ENCODE measurements at regions not wholly inside any gene's neighbourhood (a gene's known extent, or its start where the extent isn't known, plus 50 kb on each side); places are given as distances from the start of the nearest gene placed in this dataset.

GRCh38 chr7:69088185-69088584, 510.1 kb upstream of the AUTS2 start:
- Histone ChIP-seq H3K4me1 (replicated peaks) (no peaks in the 10 kb centered on the region), H3K9me3 (no peaks in the 10 kb centered on the region), H3K36me3 (no peaks in the 10 kb centered on the region), H3K4me3 (no peak overlapping the region), H3K27me3 (replicated peaks; ENCODE audit: insufficient read depth) (no peaks in the 10 kb centered on the region), H3K27ac (no peak overlapping the region)
- intact Hi-C loops (cut with DNase I) = no loop called here
- TF ChIP-seq POLR2A (IDR thresholded peaks at IDR 0.05) (no peak), POLR2AphosphoS5 (IDR thresholded peaks at IDR 0.05) (no peak)
- TF ChIP-seq, protein P1, sequence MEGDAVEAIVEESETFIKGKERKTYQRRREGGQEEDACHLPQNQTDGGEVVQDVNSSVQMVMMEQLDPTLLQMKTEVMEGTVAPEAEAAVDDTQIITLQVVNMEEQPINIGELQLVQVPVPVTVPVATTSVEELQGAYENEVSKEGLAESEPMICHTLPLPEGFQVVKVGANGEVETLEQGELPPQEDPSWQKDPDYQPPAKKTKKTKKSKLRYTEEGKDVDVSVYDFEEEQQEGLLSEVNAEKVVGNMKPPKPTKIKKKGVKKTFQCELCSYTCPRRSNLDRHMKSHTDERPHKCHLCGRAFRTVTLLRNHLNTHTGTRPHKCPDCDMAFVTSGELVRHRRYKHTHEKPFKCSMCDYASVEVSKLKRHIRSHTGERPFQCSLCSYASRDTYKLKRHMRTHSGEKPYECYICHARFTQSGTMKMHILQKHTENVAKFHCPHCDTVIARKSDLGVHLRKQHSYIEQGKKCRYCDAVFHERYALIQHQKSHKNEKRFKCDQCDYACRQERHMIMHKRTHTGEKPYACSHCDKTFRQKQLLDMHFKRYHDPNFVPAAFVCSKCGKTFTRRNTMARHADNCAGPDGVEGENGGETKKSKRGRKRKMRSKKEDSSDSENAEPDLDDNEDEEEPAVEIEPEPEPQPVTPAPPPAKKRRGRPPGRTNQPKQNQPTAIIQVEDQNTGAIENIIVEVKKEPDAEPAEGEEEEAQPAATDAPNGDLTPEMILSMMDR (IDR thresholded peaks at IDR 0.05) = no peak
- no peak for DNase-seq (ENCODE audit: low spot score)

GRCh38 chr7:69090936-69091335, 507.3 kb upstream of the AUTS2 start:
- WGBS = 56% methylated on average over 4 of the region's 4 CpGs

GRCh38 chr7:69091521-69091920, 506.8 kb upstream of the AUTS2 start:
- TF ChIP-seq POLR2AphosphoS5 (IDR thresholded peaks at IDR 0.05) (no peak), POLR2A (IDR thresholded peaks at IDR 0.05) (no peak)
- TF ChIP-seq, protein P1 (IDR thresholded peaks at IDR 0.05) = no peak
- no peak for DNase-seq (ENCODE audit: low spot score)
- H3K4me3 ChIP-seq = no peak overlapping the region
- WGBS = 73% methylated on average over 4 of the region's 4 CpGs
- no peaks in the 10 kb centered on the region for H3K36me3 ChIP-seq
- no peak overlapping the region for H3K27ac ChIP-seq
- no peaks in the 10 kb centered on the region for H3K4me1 ChIP-seq (replicated peaks)
- H3K27me3 ChIP-seq (replicated peaks; ENCODE audit: insufficient read depth) = no peaks in the 10 kb centered on the region
- intact Hi-C loops (cut with DNase I) = no loop called here
- H3K9me3 ChIP-seq = no peaks in the 10 kb centered on the region

More at GRCh38 chr7:69090936-69091335, 507.3 kb upstream of the AUTS2 start:
- H3K27ac ChIP-seq = no peak overlapping the region
- H3K4me1 ChIP-seq (replicated peaks) = no peaks in the 10 kb centered on the region
- intact Hi-C loops (cut with DNase I) = no loop called here
- no peak for DNase-seq (ENCODE audit: low spot score)
- no peaks in the 10 kb centered on the region for H3K36me3 ChIP-seq
- TF ChIP-seq POLR2AphosphoS5 (IDR thresholded peaks at IDR 0.05) = no peak
- TF ChIP-seq, protein P1 (IDR thresholded peaks at IDR 0.05) = no peak
- TF ChIP-seq POLR2A (IDR thresholded peaks at IDR 0.05) = no peak
- no peaks in the 10 kb centered on the region for H3K27me3 ChIP-seq (replicated peaks; ENCODE audit: insufficient read depth)
- H3K9me3 ChIP-seq = no peaks in the 10 kb centered on the region
- no peak overlapping the region for H3K4me3 ChIP-seq

GRCh38 chr7:69095127-69095526, 503.1 kb upstream of the AUTS2 start:
- no peaks in the 10 kb centered on the region for H3K27me3 ChIP-seq (replicated peaks; ENCODE audit: insufficient read depth)
- intact Hi-C loops (cut with DNase I) = no loop called here
- H3K27ac ChIP-seq = no peak overlapping the region
- no peaks in the 10 kb centered on the region for H3K9me3 ChIP-seq
- no peak overlapping the region for H3K4me3 ChIP-seq
- 60% methylated on average over 2 of the region's 2 CpGs for WGBS
- TF ChIP-seq, protein P1 (IDR thresholded peaks at IDR 0.05) = no peak
- no peak for TF ChIP-seq POLR2AphosphoS5 (IDR thresholded peaks at IDR 0.05)
- TF ChIP-seq POLR2A (IDR thresholded peaks at IDR 0.05) = no peak
- DNase-seq (ENCODE audit: low spot score) = no peak
- no peaks in the 10 kb centered on the region for H3K4me1 ChIP-seq (replicated peaks)
- no peaks in the 10 kb centered on the region for H3K36me3 ChIP-seq

GRCh38 chr7:69095649-69096048, 502.6 kb upstream of the AUTS2 start:
- H3K27ac ChIP-seq = no peak overlapping the region
- no peaks in the 10 kb centered on the region for H3K27me3 ChIP-seq (replicated peaks; ENCODE audit: insufficient read depth)
- no peaks in the 10 kb centered on the region for H3K36me3 ChIP-seq
- H3K4me3 ChIP-seq = no peak overlapping the region
- no peaks in the 10 kb centered on the region for H3K4me1 ChIP-seq (replicated peaks)
- no peak for DNase-seq (ENCODE audit: low spot score)
- TF ChIP-seq POLR2AphosphoS5 (IDR thresholded peaks at IDR 0.05) = no peak
- TF ChIP-seq POLR2A (IDR thresholded peaks at IDR 0.05) = no peak
- TF ChIP-seq, protein P1 (IDR thresholded peaks at IDR 0.05) = no peak
- intact Hi-C loops (cut with DNase I) = no loop called here
- no peaks in the 10 kb centered on the region for H3K9me3 ChIP-seq
- WGBS = 62% methylated on average over 4 of the region's 4 CpGs
